NB4 (cell line): ENCODE measurements at regions not wholly inside any gene's neighbourhood (a gene's known extent, or its start where the extent isn't known, plus 50 kb on each side); places are given as distances from the start of the nearest gene placed in this dataset.

Experiments
- MYC ChIP-seq: IDR thresholded peaks from 2 replicates; pipeline ENCODE4 v1.6.1; 2011; ENCODE audit warnings: low read depth, low read length
- POLR2A ChIP-seq: IDR thresholded peaks from 2 replicates; pipeline ENCODE4 v1.6.1; 2011; ENCODE audit warnings: mild to moderate bottlenecking; ENCODE audit not compliant: insufficient read length; ENCODE audit errors: extremely low read depth
- TF ChIP-seq, protein P1 (sequence below): IDR thresholded peaks from one replicate; pipeline ENCODE4 v1.5.1; 2012; ENCODE audit warnings: low read depth, low read length
- TF ChIP-seq, protein P2 (sequence below): IDR thresholded peaks from 2 replicates; pipeline ENCODE4 v1.6.1; 2011; ENCODE audit warnings: low read depth, low read length

DNA sequence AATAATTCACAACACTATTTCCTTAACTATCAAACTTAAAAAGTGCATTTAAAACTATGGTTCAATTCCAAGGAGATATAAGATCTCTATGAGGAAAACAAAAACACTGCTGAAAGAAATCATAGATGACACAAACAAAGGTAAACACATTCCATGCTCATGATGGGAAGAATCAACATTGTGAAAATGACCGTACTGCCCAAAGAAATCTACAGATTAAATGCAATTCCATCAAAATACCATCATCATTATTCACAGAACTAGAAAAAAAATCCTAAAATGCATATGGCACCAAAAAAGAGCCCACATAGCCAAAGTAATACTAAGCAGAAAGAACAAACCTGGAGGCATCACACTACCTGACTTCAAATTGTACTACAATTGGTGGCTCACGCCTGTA is 159.9 kb upstream of the EEPD1 start:
- TF ChIP-seq, protein P1, sequence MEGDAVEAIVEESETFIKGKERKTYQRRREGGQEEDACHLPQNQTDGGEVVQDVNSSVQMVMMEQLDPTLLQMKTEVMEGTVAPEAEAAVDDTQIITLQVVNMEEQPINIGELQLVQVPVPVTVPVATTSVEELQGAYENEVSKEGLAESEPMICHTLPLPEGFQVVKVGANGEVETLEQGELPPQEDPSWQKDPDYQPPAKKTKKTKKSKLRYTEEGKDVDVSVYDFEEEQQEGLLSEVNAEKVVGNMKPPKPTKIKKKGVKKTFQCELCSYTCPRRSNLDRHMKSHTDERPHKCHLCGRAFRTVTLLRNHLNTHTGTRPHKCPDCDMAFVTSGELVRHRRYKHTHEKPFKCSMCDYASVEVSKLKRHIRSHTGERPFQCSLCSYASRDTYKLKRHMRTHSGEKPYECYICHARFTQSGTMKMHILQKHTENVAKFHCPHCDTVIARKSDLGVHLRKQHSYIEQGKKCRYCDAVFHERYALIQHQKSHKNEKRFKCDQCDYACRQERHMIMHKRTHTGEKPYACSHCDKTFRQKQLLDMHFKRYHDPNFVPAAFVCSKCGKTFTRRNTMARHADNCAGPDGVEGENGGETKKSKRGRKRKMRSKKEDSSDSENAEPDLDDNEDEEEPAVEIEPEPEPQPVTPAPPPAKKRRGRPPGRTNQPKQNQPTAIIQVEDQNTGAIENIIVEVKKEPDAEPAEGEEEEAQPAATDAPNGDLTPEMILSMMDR = no peak
- no peak for TF ChIP-seq MYC
- TF ChIP-seq POLR2A = no peak
- TF ChIP-seq, protein P2, sequence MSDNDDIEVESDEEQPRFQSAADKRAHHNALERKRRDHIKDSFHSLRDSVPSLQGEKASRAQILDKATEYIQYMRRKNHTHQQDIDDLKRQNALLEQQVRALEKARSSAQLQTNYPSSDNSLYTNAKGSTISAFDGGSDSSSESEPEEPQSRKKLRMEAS = no peak
